Left lobe of liver (tissue), 2 donors: ENCODE measurements at regions not wholly inside any gene's neighbourhood (a gene's known extent, or its start where the extent isn't known, plus 50 kb on each side); places are given as distances from the start of the nearest gene placed in this dataset.

Source experiments
- ATAC-seq: fragments of 200-7000 bp; cut with Tn5 transposase; one replicate; pipeline ENCODE4 v1.9.1; 2020; ENCODE audit warnings: mild to moderate bottlenecking, moderate library complexity
- DNase-seq: peaks from one replicate; pipeline ENCODE4 v3.0.0-alpha.2; 2020; ENCODE audit warnings: low spot score
- donor health status: DM: no; HTN: no; CAD: no; lungs with moderate emphysema.
- donor health status: DM: no; HTN: yes; CAD: no.

DNA sequence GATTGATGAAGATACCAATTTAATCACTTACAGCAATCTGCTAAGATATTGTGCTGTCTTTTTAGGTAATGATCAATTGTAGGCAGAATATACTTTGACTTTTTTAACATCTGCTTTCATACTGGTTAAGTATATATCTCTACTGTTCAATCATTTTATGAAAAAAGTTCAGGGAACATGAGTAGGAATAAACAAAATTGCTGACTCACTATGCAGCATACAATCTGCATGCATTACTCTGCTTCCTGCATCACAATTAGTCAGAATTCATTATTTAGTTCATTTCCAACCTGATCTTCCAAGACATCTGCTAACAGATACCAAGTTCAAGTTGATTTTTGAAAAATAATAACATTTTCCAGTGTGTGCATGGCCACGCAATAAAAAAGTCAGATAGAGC is 1430.4 kb upstream of the LRRTM1 start:
- ATAC-seq (no peak), DNase-seq (no peak)

DNA sequence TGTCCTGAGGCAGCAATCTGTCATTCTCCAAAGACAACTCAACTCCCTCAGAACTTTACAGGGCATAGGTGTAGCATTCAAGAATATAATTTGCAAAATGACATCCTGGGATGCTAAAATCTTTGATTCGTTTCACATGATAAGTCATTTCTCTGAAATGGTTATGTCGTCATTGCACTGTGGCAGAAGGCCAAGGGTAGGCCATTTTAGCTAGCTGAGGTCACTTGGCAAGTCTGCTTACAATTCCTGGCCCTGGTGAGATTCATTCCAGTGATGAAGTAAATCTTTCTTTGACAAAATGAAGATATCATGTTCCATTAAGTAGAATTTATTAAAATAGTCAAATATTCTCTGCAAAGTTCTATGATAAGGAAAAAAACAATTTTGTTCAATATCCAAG is 1410.3 kb upstream of the LRRTM1 start:
- no peak for ATAC-seq
- DNase-seq, result no peak

DNA sequence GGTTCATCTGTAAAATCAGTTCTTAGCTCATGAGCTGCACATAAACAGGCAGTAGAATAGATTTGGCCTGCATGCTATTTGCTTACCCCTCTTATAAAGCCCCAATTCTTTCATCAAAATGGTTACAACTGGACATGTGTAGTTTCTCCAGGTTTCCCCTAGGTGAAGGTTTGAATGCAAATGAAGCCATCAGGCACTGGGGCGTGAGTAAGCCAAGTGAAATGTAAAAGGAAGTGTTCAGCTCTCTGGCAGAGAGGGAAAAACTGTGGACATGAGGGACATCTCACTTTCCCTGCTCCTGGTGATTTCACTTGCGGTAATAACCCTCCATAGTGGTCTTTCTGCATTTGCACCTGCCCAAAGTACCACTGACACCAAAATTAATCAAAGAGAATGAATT is 1402.3 kb upstream of the LRRTM1 start:
- ATAC-seq (no peak), DNase-seq (no peak)

DNA sequence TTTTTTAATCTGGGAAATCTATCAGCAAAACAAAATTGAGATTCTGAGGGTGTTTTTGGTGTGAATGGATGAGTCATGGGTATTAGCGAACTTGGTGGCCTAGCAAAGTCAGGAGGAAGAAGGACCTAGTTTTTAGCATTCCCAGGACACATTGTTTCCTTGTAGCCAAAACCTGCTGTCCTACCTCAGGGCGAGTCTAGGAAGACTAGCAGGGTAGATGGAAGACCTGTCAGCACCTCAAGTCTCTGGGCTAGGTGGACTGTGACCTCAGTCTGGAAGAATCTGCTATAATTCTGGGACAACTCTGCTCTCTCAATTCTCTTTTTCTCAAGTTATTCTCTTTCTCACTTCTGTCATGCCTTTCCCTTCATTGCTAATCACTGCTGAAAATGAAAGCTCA is 1399.3 kb upstream of the LRRTM1 start:
- DNase-seq (no peak), ATAC-seq (no peak)

DNA sequence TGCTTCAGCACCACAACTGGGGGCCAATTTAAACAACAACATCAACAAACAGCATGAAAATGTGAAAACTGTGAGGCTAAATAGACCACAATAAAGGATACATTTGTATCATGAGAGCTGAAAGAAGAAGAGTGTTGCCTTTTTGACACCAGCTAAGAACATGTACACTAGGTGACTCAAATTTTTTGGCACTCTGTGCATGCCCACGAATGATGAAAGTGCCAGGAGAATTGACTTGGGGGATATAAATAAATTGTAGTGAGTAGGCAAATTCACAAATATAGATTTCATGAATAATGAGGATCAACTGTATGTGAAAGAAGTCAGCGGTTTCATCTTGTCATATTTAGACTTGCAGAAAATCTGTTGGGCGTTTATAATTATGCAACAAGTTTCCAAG is 1388.0 kb upstream of the LRRTM1 start:
- no peak for ATAC-seq
- DNase-seq, result no peak

DNA sequence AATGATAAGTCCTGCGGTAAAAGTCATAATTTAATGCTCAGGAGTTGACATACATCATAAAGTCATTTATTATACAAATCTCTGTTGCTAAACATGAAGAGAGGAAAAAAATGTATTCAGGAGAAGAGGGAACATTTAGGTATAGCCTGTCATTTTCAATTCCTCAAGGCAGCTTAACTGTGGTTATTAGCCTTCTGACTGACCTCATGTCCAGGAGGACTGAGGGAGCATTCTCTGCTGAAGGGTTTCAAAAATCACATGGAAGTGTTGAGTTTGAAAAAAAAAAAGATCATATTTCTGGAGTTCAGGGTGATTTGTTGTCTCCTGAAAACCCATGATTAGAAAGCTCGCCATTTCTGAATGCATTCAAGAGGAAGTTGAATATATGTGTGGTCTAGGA is 1371.1 kb upstream of the LRRTM1 start:
- ATAC-seq (no peak), DNase-seq (no peak)

DNA sequence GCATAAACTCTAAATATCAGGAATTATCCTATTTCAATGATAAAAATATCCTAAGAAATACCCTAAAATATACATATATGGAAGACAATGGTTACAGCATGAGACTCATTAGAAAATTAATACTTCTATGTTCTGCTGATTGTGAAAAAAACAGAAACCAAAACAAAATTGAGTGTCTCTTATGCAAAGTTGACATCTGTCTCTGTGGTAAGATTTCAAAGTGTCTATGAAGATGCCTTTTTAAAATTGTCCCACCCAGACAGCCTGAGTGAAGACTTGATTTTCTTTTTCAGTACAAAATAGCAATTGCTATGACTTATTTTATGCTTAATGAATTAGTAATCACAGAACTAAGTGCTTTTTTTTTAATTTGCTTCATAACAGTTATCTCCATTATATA is 1368.4 kb upstream of the LRRTM1 start:
- no peak for DNase-seq
- no peak for ATAC-seq

DNA sequence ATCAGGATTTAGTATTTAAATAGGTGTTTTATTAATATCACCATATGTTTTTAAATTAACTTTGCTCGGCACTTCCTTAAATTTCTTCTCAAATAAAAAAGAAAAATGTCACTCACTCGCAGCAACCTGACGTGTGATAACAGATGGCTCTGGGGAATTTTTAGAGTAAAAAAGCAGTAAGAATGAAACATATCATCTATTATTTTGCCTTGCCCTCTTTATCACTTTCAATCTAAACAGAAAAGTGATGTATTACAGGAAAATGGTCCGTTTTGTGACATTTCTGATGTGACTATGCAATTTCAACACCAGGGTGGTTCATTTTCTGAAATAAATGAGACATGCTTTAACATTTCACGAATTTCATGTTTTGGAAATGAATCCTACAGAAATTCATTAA is 1368.0 kb upstream of the LRRTM1 start:
- DNase-seq (no peak), ATAC-seq (no peak)

DNA sequence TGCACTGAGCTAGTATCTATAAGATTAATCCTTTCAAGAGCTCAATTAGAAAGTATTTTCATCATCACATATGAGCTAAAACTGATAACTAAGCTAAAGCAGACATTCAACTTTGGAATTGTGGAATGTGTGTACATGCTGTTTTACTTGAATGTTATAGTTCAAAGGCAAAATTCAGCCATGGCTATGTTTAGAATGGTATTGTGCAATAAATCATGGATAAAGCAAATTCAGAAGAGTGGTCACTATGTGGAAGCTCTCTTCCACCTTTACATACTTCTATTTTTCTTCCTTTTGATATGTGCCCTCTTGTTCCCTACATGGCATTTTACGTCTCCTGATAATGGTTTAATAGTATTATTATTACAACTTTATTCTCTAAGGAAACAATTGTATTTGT is 1366.3 kb upstream of the LRRTM1 start:
- no peak for ATAC-seq
- no peak for DNase-seq

DNA sequence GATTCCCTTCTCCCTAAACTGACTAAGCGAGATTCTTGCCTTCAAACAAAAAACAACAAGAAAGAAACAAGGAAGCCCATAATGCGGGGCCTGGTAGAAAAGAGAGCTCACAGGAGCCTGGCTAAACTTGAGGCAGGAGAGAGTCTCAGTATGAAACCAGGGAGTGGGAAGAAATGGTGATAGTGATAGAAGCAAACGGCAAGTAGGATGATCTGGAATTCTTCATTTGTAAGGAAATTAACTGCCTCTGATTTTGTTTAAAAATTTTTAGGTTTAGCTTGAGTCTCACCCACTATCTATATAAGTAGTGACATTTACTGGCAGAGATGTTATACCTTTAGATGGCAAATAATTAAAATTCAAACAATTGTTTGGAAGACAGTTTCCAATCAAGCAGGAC is 1356.5 kb upstream of the LRRTM1 start:
- no peak for ATAC-seq
- no peak for DNase-seq

DNA sequence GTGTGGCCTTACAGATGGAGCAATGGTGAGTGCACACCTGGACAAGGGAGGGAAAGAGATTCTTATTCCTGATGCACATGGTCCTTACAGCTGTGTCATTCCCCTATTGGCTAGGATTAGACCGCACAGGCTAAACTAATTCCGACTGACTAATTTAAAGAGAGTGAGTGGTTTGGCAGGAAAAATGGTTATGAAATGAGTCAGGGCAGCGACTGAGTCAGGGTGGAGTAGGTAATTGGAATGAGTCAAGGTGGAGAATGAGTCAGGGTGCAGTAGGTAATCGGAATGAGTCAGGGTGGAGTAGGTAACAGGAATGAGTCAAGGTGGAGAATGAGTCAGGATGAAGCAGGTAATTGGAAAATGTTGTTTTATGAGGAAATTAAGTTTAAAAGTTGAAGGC is 1353.7 kb upstream of the LRRTM1 start:
- no peak for ATAC-seq

DNA sequence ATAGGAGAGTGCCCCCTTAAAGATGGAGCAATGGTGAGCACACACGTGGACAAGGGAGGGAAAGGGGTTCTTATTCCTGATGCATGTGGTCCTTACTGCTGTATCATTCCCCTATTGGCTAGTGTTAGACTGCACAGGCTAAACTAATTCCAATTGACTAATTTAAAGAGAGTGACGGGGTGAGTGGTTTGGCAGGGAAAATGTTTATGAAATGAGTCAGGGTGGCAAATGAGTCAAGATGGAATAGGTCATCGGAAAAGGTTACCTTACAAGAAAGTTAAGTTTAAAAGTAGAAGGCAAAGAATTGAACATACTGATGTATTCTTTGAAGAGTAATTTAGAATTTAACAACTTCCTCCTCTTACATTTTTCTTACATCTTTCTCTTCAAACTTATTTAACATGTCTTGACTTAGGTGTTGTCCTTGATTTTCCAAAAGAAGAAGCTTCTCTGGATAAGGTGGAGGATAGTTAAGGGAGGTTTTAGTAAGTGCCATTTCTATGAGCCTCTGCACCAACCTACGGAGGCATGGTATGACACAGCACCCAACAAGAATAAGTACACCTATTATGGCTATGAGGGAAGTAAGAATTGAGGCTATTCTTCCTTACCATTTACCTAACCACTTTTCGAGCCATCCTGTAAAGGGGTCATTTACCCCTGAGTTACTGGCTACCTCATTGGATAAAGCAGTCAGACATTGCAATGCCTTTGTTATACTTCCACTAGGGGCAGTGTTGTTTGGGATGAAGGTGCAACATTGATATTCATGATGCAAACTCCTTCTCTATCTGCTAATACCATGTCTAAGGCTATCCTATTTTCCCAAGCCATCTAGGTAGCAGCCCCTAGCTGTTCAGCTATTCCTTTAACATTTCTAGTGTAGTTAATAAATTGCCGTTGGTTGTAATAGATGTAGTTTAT is 1345.8 kb upstream of the LRRTM1 start:
- DNase-seq (no peak), ATAC-seq (no peak)

More for the DNA sequence above, 1353.7 kb upstream of the LRRTM1 start:
- no peak for DNase-seq

DNA sequence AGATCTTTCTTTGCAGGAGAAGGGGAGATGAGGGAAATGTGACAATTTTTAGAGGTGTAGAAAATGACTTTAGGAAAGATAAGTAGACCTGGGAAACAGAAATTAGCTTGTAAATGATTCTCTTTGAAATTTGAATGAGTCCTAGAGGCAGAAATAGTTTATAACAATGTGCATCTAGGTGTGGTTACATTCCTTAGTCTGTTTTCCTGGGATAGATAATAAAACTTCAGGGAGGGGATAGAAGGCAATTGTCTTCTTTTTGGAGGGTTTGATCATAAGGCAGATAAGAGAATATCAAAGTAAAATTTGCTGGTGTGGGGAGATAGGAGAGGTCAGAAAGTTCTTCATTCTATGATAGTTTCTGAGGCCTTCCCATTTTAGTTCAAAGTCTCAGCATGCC is 1344.3 kb upstream of the LRRTM1 start:
- ATAC-seq, result no peak
- DNase-seq, result no peak

DNA sequence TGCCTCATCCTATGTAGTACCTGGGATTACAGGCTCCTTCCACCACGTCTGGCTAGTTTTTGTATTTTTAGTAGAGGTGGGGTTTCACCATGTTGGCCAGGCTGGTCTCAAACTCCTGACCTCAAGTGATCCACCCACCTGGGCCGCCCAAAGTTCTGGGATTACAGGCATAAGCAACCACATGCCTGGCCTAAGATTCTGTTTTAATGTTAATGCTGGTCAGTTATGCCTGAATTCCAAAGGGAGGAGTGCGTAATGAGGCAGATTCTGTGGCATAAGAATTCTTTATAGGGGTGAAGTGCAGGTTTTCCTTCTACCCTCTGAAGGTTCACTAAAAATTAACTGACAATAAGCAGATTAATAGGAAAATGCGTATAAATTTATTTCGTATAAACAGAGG is 1343.8 kb upstream of the LRRTM1 start:
- DNase-seq (no peak), ATAC-seq (no peak)

DNA sequence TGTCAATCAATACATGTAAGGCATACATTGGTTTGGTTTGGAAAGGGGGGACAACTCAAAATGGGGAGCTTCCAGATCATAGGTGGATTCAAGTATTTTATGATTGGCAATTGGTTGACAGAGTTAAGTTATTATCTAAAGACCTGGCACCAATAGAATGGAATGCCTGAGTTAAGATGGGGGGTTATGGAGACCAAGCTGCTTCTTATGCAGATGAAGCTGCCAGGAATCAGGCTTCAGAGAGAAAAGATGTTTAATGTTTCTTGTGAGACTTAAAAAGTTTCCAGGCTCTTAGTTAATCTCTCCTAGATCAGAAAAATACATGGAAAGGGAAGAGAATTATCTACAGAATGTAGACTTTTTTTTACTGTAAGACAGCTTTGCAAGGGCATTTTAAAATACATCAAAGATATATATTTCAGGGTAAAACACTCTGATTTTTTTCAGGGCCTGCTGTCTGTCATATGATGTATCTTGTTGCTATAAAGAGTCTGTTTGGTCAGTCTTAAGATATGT is 1343.2 kb upstream of the LRRTM1 start:
- DNase-seq (no peak), ATAC-seq (no peak)

DNA sequence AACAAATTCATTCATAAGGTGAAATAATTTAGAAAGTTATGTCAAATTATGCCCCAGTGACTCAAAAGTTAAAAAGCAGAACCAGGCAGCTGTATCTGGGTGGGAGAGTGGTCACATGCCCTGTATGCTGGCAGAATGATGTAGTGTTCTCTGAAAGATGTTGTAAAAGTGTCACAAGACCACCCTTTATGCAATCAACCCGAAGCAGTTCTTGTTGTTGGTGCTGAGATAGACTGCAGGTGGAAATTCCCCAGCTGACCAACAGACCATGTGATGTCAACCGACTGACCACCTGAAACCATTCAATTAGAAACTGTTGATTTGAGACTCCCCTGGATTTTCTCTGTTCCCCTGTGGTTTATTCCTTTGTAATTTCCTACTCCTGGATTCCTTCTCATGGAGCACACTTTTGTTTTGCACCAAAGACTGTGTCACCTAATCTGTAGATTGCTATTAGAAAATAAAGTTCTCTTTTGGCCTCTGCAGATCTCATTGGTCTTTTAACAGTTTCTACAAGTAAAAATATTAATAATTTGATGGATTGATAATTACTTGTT is 1341.3 kb upstream of the LRRTM1 start:
- DNase-seq (no peak), ATAC-seq (no peak)

DNA sequence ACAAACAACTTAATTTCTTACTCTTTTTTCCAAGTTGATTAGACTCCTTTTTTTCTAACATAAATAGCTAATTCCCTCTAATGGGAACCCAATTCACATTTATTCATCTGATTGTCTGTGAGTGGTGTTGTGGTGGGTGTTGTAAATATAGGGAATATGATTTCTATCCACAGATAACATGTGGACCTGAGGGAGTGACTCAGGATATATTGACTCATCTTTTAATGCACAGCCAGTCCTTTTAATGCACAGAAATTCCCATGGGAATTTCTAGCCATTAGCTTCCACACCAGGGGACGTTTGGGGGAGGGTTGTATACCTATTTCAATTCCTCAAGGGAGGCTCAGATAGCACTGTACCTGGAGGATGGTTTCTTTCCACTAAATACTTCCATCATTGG is 1339.6 kb upstream of the LRRTM1 start:
- no peak for ATAC-seq

DNA sequence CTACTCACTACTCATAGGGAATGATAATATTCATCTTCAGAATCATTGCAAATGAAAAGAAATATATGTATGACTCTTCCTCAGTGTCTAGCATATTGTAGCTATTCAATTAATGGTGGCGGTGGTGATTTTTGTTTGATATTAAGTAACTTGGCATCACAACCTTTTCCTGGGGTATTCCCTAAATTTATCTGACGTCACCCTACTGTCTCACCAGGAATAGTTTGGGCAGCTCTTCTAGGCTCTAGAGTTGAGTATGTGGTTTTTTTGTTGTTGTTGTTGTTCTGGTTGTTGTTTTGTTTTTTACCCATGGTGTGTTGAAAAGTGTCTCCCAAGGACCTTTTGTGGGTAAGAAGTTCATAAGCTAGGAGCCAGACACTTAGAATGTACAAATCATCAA is 1320.3 kb upstream of the LRRTM1 start:
- ATAC-seq (no peak), DNase-seq (no peak)

More for the DNA sequence above, 1339.6 kb upstream of the LRRTM1 start:
- DNase-seq, result no peak

DNA sequence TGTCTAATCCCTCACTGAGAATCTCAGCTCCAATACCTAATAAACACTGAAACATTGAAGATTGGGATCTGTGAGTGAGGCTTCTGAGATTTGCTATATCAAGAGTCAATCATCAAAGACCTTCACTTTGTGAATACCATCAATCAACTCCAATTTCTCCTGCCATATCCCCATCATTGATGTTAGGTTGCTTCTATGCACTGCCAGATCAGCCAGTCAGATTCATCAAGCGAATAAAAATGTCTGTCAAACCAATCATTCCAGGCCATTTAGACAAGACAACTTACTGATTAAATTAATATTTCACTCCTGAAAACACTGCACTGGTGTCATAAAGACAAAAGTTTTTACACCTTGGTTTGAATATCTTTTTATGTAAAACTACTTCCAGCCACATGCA is 1295.5 kb upstream of the LRRTM1 start:
- no peak for DNase-seq
- ATAC-seq, result no peak

DNA sequence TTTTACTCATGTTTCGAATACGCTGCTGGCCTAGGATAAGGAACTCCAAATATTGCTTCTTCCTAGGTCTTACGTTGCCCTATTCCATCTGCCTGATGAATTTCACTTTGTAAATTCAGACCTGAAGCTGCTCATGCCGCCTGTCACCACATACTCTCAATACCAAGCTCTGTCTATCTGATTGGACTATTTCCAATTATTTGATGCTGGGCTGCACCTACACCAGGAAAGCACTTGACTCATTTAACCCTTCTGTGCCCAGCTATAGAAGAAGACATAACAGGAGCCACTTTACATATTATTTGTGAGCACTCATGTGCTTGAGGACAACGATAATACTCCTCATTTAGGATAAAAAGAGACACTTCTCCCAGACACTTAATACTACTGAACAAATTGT is 1293.9 kb upstream of the LRRTM1 start:
- ATAC-seq (no peak), DNase-seq (no peak)

DNA sequence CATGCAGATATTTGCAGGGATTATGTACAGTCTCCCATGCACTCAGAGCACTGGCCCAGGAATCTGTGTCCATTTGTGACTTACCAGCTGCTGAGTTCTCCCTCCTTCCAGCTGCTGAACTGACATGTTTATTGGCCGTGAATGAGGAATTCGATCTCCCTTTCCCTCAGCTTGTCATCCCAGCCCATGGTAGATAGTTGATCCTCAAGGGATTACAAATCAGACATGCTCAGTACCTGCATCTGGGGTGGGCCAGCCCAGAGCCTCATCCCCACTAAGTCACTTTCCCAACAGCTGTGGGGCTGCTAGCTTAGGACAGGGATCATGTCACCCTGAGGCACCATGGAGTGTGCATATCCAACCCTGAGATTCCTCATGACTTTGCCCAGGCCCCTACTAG is 1284.9 kb upstream of the LRRTM1 start:
- no peak for ATAC-seq
- DNase-seq, result no peak

DNA sequence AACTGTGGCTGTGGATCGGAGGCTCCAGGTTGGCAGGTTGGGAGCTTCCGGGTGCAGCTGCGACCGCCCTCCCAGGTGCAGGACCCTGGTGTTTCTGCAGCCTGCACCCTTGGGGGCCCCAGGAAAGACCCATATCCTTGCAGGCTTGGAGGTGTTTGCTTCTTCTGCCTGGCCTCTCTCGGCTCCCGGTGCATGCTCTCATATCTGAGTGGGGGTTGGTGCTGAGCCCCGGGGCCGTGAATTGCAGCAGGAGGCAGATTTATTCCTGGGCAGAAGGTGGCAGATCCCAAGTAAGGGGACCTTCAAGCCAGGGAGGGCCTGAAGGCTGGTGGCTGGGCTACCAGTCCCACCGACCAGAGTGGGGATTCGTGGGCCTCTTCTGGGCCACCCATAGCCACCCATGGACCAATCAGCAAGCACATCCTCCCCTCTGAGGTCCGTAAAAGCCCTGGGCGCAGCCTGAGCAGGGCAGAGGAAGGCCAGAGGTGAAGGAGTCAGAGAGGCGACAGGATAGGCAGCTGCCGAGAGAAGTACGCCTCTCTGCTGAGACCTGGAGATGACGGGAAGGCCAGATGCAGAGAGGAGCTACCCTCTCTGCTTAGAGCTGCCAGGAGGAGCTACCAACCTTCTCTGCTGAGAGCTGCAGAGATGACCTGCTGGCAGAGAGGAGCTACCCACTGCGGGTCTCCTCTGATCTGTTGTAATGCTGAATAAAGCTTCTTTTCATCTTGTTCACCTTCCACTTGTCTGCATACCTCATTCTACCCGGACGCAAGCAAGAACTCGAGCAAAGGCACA is 1279.0 kb upstream of the LRRTM1 start:
- DNase-seq, result no peak
- ATAC-seq, result no peak
